ENCODE measurements at regions not wholly inside any gene's neighbourhood (a gene's known extent, or its start where the extent isn't known, plus 50 kb on each side); places are given as distances from the start of the nearest gene placed in this dataset.

- Histone ChIP-seq H3K27ac (no peak overlapping the region), H3K4me1 (no peaks in the 10 kb centered on the region), H3K4me3 (no peak overlapping the region), H3K36me3 (no peaks in the 10 kb centered on the region), H3K9me3 (no peaks in the 10 kb centered on the region), H3K27me3 (no peaks in the 10 kb centered on the region)
- no peak for DNase-seq
- intact Hi-C loops (cut with DNase I) = no loop called here
- TF ChIP-seq CTCF (IDR thresholded peaks at IDR 0.05) = no peak
- ATAC-seq = no peak
Measured at GRCh38 chr13:42400188-42400833, 128.4 kb downstream of the AKAP11 start.

GRCh38 chr13:42401376-42401775, 129.4 kb downstream of the AKAP11 start:
- Histone ChIP-seq H3K4me1 (no peaks in the 10 kb centered on the region), H3K36me3 (no peaks in the 10 kb centered on the region), H3K9me3 (no peaks in the 10 kb centered on the region), H3K27ac (no peak overlapping the region), H3K27me3 (no peaks in the 10 kb centered on the region), H3K4me3 (no peak overlapping the region)
- ATAC-seq (no peak), DNase-seq (no peak)
- TF ChIP-seq CTCF (IDR thresholded peaks at IDR 0.05) = no peak
- intact Hi-C loops (cut with DNase I) = no loop called here

- Histone ChIP-seq H3K36me3 (no peaks in the 10 kb centered on the region), H3K27me3 (no peaks in the 10 kb centered on the region), H3K4me1 (no peaks in the 10 kb centered on the region), H3K9me3 (no peaks in the 10 kb centered on the region), H3K4me3 (no peak overlapping the region), H3K27ac (no peak overlapping the region)
- intact Hi-C loops (cut with DNase I) = no loop called here
- no peak for ATAC-seq
- DNase-seq = no peak
- TF ChIP-seq CTCF (IDR thresholded peaks at IDR 0.05) = no peak
Measured at GRCh38 chr13:42405665-42406390, 133.9 kb downstream of the AKAP11 start.

GRCh38 chr13:42409075-42409474, 137.1 kb downstream of the AKAP11 start:
- TF ChIP-seq CTCF (IDR thresholded peaks at IDR 0.05) = no peak
- H3K36me3 ChIP-seq = no peaks in the 10 kb centered on the region
- no peak for DNase-seq
- H3K27me3 ChIP-seq = no peaks in the 10 kb centered on the region
- no peak for ATAC-seq
- no peak overlapping the region for H3K4me3 ChIP-seq
- no peaks in the 10 kb centered on the region for H3K4me1 ChIP-seq
- intact Hi-C loops (cut with DNase I) = no loop called here
- H3K27ac ChIP-seq = no peak overlapping the region
- no peaks in the 10 kb centered on the region for H3K9me3 ChIP-seq

GRCh38 chr13:42409551-42409950, 137.6 kb downstream of the AKAP11 start:
- H3K9me3 ChIP-seq = no peaks in the 10 kb centered on the region
- H3K27me3 ChIP-seq = no peaks in the 10 kb centered on the region
- no peak overlapping the region for H3K27ac ChIP-seq
- ATAC-seq (no peak), DNase-seq (no peak)
- no peak overlapping the region for H3K4me3 ChIP-seq
- no peak for TF ChIP-seq CTCF (IDR thresholded peaks at IDR 0.05)
- no peaks in the 10 kb centered on the region for H3K4me1 ChIP-seq
- intact Hi-C loops (cut with DNase I) = no loop called here
- H3K36me3 ChIP-seq = no peaks in the 10 kb centered on the region

All from upper lobe of right lung (tissue), 1 donor.